Inflammatory macrophage treated with lipopolysaccharide for 4 hours (primary cell): ENCODE measurements at regions not wholly inside any gene's neighbourhood (a gene's known extent, or its start where the extent isn't known, plus 50 kb on each side); places are given as distances from the start of the nearest gene placed in this dataset.
"Not testable (repeated sequence)": the region's sequence is repeated elsewhere in the genome, so short reads cannot be mapped to it uniquely, and the experiment has no call there.

Experiments used
- DNase-seq: peaks from one replicate; pipeline ENCODE4 v3.0.0-alpha.2; 2020

DNA sequence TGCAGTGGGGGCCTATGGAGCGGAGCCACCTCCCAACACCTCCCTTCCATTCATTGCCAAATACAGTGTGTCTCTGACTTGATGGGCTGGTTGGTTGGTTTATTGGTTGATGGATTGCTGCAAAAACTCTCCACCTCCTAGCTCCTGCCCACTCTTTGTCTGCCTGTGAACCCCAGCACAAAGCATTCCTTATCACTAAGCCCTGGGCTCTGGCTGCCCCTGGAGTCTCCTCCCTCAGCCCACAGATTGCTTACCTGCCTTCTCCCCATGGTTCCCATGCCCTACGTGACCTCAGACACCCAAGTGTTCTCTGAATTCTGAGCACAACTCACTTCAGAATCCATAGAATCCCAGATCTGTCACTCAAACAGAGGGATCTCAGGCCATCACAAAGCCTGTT lies 139.1 kb upstream of the TPM1 start:
- no peak for DNase-seq

DNA sequence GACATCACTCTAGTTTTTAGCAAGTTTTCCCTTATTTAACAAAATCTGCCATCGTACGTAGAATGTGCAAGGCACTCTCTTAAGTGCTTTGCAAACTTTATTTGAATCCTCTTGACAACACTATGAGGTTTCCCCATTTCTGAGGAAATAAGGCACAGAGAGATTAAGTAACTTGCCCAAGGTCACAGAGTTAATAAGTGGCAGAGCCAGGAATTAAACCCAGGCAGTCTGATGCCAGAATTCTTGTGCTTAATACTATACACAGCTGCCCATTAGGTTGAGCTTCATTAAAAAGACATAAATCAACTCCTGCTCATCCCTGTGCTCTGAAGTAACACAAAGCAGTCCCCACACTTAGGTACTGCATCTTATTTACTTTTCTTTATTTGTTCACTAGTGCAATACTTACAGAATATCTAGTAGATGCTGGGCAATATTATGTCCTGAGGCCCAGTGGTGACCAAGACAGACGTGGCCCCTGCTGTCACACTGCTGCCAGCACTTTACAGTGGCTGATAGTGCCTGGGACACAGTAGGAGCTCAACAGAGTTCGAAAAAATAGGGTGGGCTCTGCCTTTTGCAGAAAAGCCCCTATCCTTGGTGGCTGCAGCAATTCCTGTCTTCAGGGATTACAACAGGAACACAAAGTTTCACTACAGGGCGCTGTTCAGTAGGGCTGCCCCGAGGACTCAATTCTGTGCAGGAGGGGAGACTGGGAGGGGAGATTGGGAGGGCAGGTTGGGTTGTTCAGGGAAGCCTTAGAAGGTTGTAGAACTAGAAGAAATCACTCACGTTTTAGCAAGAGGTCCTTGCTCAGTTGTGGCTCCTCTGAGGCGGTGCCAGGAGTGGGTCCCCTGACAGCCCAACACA lies 138.3 kb upstream of the TPM1 start:
- no peak for DNase-seq

DNA sequence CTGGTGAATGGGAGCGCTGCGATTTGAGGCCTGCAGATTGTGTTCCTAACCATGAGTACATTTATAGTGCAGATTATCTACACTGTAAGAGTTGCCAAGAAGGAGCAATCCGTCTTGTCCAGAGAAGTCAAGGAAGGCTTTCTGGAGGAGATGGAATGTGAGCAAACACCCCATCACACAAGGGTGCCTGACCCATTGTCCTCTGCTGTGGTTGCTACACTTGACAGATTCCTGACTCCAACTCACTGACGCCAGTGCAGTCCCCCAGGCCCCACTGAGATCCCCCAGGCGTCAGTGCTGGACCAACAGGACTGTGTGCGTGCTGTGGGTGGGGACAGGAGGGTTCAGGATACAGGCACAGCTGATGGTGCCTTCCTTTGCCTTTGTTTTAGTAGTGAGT lies 135.9 kb upstream of the TPM1 start:
- DNase-seq = no peak

DNA sequence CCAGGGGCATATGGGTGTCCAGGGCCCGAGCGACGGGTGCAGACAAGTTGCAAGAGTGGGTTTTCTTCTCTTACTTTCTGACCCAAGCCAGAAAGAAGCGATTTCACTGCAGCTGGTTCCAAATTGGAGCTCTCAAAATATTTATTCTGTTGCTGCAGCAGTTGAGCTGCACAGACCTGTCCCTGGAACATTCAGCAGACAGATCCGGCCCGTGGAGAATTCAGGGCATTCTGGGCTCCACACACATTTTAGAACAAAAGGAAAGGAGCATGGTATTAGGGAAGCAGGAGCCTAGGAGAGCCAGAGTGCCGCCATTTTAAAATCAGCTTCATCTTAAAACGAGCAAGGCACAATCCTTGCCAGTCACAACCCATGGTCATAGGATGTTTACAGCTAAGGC lies 135.3 kb upstream of the TPM1 start:
- DNase-seq = no peak

DNA sequence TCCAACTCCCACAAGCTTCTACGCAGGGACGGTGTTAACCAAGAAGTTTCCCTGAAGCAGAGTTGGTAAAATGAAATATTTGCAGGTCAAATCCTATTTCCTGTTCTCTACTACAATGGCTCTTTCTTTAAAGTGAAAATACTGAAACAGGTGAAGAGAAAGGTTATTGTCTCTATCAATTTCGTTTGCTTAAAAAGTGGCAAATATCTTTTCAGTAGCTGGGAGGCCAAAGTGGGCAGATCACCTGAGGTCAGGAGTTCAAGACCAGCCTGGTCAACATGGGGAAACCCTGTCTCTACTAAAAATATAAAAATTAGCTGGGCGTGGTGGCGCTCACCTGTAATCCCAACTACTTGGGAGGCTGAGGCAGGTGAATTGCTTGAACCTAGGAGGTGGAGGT lies 134.2 kb upstream of the TPM1 start:
- DNase-seq = not testable (repeated sequence)

DNA sequence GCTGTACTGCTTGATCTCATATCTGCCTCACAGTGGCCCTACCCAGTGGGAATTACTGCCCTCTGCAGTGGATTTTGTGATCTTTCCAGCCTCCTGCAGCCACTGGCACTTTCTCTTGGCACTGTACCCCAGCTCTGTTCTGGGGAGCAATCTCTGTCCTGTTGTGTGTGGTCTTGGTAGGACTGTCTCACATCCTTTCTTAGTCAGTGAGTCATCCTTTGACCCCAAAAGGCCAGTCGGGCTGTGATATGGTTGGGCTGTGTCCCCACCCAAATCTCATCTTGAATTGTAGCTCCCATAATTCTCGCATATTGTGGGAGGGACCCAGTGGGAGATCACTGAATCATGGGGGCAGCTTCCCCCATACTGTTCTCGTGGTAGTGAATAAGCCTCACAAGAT lies 133.3 kb upstream of the TPM1 start:
- DNase-seq = no peak

DNA sequence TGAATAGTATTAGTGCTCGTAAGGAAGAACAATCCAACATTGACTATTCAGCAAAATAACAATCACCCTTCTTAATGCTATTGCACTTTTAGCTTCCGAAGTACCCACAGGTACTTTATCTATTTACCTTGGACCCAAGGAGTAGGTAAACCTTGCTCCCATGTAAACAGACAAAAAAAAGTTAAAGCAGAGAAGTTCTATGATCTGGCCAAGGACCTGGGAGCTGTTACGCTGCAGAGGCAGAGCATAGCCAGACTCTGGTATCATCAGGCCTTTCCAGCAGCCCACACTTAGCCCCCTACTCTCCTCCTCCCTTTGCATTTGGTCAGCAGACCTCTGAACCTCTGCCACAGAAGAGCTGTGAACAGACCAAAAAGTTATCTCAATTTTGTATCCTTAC lies 130.3 kb upstream of the TPM1 start:
- no peak for DNase-seq

DNA sequence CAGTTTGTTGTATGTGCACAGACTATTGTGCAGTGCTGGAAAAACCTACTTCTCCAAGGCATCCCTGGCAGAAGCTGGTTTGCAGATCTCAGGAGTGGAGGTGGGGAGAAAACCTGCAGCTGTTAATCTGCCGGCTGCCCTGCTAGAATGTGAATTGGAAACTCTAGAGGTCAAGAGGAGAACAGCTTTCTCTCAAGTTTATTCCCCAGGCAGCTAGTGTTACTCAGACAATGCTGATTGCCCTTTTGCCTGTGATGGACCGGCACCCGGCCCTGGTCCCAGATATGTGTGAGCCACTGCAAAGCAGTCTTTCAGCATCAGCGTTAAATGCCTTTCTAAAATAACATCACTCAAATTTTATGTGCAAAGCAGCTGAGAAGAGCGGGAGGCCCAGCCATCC lies 129.7 kb upstream of the TPM1 start:
- no peak for DNase-seq

DNA sequence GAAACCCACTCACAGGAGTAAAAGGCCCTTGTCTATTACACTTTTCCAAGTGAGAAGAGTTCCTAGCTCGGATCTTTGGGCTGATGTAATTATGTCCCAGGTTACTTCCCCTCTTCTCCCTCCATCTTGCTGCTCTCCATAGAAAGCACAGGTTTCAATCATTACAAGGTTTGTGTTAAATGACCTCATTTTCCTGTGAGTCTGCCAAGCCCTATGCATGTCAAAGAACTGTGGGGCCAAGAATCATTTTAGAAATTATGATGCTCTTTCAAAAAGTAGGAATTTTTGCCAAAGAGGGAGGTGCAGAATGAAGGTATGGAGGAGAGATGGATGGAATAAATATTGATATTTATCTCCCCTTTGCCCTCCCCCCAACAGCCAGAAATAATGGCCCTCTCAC lies 129.3 kb upstream of the TPM1 start:
- no peak for DNase-seq

DNA sequence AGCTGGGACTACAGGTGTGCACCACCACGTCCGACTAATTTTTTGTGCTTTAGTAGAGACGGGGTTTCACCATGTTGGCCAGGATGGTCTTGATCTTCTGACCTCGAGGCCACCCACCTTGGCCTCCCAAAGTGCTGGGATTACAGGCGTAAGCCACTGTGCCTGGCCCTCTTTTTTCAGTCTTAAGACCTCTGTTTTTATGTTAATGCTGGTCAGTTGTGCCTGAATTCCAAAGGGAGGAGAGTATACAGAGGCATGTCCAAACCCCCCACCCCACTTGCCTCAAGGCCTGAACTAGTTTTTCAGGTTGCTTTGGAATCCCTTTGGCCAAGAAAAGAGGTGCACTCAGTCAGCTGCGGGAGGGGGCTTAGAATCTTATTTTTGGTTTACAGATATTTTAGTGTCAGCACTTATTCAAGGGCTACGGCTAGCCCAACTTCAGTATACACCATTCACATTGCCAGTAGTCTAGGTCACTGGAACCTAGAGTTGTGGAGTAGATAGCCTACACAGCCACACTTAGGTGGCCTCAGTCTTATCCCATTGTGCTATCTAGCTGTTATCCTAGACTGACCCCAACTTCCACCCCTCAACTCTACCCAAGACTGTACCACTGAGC lies 128.0 kb upstream of the TPM1 start:
- DNase-seq = no peak

DNA sequence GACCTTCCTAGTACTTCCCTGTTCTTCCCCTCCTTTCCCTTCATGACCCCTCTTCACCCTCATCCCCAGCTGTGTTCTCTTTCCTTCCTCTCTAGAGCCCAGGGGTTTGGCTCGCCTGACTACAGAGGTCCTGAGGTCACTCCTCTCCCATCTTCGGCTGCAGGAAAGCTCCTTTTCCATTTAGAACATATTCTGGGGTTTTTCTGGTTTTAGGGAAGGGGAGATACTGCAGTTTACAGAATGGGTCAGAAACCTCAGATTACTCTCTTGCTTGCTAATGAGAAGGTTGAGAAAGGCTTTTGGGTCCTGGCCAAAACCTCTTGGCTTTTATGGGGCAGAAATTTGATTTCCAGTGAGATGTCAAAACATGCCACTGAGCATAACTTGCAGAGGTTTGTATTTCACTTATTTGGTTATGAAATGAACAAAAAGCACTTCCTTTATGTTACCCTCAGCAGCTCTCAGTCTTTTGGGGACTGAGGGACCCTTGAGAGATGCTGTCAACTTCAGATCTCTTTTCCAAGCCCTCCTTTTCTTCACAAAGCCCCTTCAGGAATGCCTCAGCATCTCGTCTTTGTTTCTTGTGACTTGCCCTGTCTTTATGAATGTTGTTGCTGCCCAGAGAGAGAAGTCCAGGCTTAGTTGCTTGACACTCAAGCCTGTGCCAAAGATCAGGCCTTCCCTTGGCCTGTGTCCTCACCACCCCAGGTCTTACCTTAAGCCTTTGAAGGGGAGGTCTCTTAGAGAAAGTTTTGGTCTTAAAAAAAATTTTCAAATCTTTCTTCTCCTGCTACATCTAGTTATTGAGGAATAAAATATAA lies 121.7 kb upstream of the TPM1 start:
- DNase-seq = no peak

DNA sequence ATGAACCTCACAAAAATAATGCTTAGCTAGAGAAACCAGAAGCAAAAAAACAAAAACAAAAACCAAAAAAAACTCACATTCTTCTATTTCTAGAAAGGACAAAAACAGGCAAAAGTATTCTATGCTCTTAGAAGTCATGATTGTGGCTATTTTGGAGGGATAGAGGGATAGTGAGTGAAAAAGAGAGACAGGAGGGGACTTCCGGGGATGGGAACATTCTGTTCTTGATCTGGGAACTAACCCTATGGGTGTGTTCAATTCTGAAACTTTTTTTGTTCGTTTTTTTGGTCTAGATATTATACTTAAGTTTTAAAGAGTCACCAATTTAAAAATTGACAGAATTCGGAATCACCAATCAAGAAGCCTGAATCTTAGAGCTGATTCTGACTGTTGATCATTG lies 120.0 kb upstream of the TPM1 start:
- DNase-seq = no peak

DNA sequence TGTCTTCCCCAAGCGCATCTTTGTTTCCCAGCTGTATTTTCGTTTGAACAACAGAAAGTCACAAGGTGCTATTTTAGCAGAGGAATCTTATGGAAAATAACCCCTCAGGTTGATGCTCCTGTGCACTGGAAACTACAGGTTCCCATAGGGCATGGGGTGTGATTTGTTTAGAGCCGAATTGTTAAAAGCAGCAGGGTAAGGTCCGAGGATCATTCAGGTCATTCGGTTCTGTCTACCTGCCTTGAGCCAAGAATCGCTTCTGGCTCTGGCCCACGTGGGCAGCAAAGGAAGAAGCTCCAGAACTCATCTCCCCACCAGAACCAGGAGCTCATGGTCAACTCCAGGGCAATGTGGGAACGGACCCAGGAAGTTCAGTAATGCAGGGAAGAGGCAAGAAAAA lies 116.7 kb upstream of the TPM1 start:
- no peak for DNase-seq

DNA sequence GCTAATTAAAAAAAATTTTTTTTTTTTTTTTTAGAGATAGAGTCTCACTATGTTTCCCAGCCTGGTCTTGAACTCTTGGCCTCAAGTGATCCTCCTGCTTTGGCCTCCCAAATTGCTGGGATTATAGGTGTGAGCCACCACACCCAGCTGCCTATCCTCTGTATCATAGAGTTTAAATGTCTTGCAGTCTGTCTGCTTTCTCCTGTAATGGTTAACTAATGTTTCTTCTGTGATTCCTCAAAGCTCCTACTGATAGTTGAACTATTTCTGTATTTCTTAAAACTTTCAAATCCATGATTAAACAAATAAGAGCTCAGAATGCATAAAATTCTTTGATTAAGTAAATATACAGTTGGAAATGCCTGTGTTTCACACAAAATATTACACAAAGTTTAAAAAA lies 115.4 kb upstream of the TPM1 start:
- no peak for DNase-seq

DNA sequence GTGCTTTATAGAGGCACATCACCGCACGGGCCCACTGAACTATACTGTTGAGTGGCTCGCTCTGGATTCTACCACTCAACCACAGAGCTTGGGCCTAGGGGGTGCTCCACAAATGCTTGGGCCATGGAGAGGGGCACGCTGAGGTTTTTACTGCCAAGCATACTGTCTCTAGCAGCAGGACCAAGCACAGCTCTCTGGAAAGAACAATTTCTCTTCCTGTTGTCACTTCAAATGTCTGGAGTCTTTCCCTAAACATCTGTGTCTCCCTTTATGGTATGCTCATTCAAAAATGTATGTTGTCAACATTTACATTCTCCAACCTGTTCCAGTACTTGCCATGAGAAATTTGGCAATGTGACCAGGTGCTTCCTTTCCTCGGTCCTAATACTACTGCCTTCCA lies 114.7 kb upstream of the TPM1 start:
- no peak for DNase-seq

DNA sequence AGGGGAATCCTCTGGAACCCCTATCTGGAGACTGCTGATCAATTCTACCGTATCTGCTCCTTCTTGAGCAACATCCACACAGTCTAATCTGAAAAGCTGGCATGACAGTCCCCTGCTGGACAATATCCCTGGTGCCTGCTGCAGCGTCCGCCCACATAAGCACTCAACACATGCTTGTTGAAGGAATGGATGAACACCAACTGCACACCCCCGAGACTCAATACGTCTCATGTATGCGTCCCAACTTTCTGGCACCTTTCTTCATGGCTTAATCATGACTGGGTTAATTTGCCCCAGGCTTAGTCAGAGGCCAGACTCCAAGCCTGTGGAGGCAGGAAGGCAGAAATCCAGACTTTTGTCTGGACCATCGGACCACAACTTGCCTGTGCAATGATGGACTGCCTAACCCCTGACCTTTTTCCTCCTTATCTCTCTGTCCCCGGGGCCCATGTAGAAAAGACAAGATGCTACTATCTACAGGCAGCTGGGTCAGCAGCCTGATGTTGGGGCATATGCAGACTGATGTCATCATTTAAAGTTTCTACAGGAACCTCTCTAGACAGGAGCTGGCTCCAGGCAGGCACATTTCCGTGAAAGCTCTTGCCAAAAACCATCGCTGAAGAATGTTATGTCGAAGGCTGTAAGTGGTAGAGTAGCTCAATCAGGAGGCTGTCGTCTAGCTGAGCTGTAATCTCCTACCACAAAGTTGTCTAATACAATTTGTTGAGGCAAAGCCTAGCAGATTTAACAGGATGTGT lies 114.1 kb upstream of the TPM1 start:
- no peak for DNase-seq

DNA sequence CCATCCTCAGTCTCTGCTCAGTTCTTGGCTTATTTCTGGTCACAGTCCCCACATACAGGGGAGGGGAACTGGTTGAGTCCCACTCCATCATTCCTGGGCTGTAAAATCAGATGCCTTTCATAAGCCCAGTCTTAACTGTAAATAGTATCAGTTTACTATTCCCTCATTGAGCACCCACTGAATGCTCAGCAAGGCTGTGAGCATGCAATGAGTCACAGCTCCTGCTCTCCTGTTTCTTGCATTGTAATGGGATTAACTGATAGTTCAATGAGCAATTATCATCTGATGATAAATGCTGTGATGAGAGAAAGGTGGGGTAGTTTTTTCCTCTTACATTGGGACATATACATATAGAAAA lies 113.6 kb upstream of the TPM1 start:
- no peak for DNase-seq

DNA sequence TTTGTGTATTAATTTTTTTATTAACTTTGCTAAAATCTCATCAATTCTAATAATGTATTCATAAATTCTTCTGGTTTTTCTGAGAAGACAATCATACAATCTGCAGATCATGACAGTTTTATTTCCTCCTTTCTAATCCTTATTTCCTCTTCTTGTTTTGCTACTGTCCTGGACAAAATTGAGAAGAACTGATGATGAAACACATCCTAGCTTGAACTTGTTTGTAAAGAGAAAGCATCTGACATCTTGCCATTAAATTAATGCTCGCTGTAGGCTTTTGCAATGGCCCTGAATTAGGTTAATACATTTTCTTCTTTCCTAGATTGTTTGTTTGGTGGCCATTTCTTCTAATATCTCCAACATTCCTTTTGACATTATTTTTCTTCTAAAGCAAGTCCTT lies 110.9 kb upstream of the TPM1 start:
- peak; percentile 89 for DNase-seq

DNA sequence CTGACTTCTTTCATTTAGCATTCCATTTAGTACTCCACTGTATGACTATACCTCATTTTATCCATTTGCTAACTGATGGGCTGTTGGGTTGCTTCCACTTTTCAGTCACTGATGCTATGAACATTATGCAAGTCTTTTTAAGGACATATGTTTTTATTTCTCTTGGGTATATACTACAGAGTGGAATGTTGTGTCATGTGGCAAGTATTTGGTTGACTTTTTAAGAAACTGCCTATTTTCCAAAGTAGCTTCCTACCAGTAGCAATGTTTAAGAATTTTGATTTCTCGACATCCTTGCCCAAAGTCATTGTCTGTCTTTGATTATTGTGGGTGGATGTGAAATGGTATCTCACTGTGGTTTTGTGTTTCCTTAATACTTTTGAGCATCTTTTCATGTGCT lies 110.1 kb upstream of the TPM1 start:
- DNase-seq = peak; percentile 64

DNA sequence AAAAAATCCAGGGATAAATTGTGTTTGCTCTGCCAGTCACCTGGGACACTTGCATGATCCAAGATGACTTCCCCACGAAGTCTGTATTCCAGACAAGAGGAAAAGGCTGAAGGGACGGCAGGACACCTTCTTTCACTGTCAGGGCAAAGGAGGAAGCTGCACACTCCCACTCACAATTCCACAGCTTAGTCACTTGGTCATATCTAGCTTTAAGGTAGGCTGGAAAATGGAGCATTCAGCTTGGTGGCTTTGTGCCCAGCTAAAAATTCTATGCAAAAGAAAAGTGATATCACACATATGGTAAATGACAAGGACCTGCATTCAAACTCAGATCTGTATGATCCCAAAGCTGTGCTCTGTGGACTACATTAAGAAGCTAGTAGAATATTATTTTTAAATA lies 109.2 kb upstream of the TPM1 start:
- DNase-seq = peak; percentile 60

DNA sequence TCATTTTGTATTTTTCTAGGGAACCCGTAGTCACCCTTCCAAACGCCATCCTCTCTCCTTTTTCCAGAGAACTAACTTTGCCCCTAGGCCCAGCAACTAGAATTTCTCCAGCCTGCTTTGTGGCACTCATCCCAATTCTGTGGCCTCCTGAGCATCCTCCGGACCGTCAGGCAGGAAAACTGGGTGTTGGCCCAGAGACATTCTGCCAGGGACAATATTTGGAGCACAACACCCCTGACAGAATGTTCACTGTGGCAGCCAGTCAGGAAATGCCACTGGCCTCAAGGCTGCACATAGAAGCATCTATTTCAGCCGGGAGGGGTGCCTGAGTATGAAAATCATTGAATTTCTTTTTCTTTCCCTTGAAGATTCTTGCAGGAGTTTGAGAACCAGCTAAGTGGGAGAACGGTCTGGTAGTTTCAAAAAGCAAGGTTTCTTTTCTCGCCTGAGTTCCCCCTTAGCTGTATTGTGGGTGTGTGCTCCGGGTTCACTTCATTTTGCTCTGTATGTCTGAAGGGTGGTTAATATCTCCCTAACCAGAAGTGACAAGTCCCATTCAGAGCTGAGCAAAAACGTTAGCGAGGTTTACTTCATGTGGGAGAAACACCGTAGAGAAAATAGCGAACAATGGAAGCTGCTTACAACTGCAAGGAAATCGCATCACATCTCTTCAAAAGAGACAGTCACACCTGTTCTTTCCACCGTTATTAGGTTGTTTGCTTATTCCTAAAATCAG lies 108.1 kb upstream of the TPM1 start:
- peak; percentile 11 for DNase-seq

DNA sequence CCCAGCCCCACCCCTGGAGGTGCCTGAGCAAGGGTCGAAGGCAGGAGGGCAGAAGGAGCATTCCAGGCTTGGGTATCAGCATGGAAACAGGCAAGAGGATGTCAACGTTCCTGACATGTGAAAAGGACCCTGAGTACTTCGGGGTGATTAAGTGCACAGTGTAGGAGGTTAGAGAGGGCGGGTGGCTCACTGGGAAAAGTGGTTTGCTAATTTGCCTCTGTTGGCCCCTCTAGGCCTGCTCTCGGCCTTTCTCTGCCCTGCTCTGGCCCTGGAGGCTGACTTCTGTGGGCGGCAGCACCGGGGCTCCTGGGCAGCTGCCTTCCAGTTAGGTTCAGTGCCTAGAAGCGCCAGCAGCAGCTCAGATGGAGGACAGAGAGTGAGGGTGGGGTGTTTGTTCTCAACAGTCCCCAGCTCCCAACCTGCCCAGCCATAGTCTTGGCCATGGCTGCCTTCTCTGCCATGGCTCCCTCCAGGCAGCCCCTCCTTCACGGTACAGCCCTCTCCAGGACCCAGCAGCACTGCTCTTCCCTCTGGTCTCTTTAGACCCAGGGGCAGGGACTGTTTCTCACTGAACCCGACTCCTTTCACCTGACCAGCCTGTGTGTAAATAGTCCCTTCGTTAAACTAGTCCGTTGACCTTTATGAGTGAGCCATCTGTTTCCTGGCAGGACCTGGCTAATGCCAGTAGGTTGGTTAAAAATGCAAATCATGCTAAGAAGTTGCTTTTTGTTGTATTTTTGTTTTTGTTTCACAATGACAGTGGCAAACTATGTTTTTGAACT lies 107.1 kb upstream of the TPM1 start:
- DNase-seq = peak; percentile 23
